ENCODE measurements at regions not wholly inside any gene's neighbourhood (a gene's known extent, or its start where the extent isn't known, plus 50 kb on each side); places are given as distances from the start of the nearest gene placed in this dataset.

DNA sequence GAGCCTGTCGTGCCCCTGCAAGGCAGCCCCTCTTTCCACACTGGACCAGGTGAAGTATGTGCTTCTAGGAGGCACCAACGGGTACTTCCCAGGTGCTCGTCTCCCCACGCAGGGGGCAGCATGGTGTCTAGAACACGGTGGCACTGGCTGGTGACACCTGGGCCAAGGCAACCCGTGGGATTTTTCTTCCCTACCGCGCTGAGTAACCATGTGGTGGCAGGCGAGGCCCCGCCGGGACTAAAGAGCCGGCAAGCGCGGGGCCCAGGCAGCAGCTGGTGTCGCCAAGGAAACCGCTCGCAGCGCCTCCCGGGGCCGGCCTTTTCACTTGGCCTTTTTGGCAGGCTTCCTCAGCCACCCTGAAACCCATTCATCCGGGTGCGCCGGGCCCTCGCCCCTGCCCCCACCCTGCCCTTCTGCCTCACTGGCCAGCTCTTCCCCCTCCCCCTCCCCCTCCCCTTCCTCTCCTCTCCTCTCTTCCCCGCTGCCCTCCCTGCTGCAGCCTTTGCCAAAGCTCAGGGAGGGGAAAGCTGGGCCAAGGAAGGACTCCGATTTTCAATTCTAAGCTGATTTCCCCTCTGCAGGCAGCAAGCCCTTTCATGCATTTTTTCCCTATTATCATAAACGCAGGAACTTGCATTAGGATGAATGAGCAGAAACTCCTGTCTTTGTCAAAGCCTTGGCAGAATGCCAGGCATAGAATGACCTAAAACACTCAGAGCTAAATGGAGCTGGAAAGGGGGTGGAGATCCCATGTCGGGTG is 81.2 kb downstream of the IRF2BPL start:
- Mint-ChIP-seq H3K27me3 (no peaks in the 10 kb centered on the region), H3K27ac (peak overlapping the region; percentile 56), H3K9me3 (ENCODE audit: insufficient read depth) (no peaks in the 10 kb centered on the region), H3K4me1 (peaks cover 17% of the 10 kb centered on the region), H3K4me3 (peak overlapping the region; percentile 64)
- 4% methylated on average over 25 of the region's 28 CpGs for WGBS (ENCODE audit: insufficient coverage)
- Histone ChIP-seq H3K79me2 (ENCODE audit: control insufficient read depth, insufficient read depth, low read length) (no peaks in the 10 kb centered on the region), H3K27me3 (replicated peaks in 1 of 4; ENCODE audit: control extremely low read depth in 1 of 4, control insufficient read depth in 3 of 4, insufficient read depth in 4 of 4, low read length in 3 of 4) (no peaks in the 10 kb centered on the region), H3K27ac (ENCODE audit: low read length in 2 of 2) (no peak overlapping the region), H3K9ac (ENCODE audit: low read length) (peak overlapping the region; percentile 18), H3K4me3 (ENCODE audit: control extremely low read depth in 1 of 5, extremely low read depth in 1 of 5, insufficient read depth in 1 of 5, low read depth in 2 of 5, low read length in 4 of 5) (peak overlapping the region in 1 of 5 experiments; percentile 24), H2AFZ (ENCODE audit: insufficient read depth, low read depth, low read length, poor library complexity, severe bottlenecking) (peak overlapping the region; percentile 55), H3K9me3 (ENCODE audit: control extremely low read depth in 1 of 3, control insufficient read depth in 2 of 3, insufficient read depth in 1 of 3, low read length in 2 of 3) (no peaks in the 10 kb centered on the region), H4K20me1 (ENCODE audit: control insufficient read depth, insufficient read depth, low read length, poor library complexity, severe bottlenecking) (no peaks in the 10 kb centered on the region), H3K4me2 (replicated peaks; ENCODE audit: low read depth, low read length, poor library complexity, severe bottlenecking) (peak overlapping the region; percentile 73), H3K4me1 (ENCODE audit: control insufficient read depth in 2 of 2, insufficient read depth in 2 of 2, low read length in 2 of 2) (peaks cover 11 to 15% of the 10 kb centered on the region in 2 donors), H3K36me3 (replicated peaks in 1 of 2; ENCODE audit: control extremely low read depth in 1 of 2, control insufficient read depth in 1 of 2, extremely low read depth in 1 of 2, insufficient read depth in 2 of 2, low read length in 1 of 2) (no peaks in the 10 kb centered on the region)
- DNase-seq (peak; percentile 90), ATAC-seq (ENCODE audit: low read depth) (peak; percentile 95)
- intact Hi-C loops (cut with micrococcal nuclease) = loop anchor here (1.0 to 5.0 kb wide), 7 partner anchors 9 to 106 kb away; no protein-coding TSS in a partner anchor
- POLR2A ChIA-PET = interaction anchor here (0.6 to 1.6 kb wide), 6 partner anchors 9 to 134 kb away, joined by 3 to 8 read pairs (median 4); no protein-coding TSS in a partner anchor
- CTCF ChIA-PET = interaction anchor here (0.7 to 5.7 kb wide), 34 partner anchors 9 to 202 kb away, joined by 3 to 63 read pairs (median 5); partner anchors contain the start of gene IRF2BPL
- no peak for TF ChIP-seq EZH2 (IDR thresholded peaks at IDR 0.05; ENCODE audit: borderline replicate concordance, insufficient read depth, low read depth, low read length, poor library complexity, severe bottlenecking)
- TF ChIP-seq, protein P1, sequence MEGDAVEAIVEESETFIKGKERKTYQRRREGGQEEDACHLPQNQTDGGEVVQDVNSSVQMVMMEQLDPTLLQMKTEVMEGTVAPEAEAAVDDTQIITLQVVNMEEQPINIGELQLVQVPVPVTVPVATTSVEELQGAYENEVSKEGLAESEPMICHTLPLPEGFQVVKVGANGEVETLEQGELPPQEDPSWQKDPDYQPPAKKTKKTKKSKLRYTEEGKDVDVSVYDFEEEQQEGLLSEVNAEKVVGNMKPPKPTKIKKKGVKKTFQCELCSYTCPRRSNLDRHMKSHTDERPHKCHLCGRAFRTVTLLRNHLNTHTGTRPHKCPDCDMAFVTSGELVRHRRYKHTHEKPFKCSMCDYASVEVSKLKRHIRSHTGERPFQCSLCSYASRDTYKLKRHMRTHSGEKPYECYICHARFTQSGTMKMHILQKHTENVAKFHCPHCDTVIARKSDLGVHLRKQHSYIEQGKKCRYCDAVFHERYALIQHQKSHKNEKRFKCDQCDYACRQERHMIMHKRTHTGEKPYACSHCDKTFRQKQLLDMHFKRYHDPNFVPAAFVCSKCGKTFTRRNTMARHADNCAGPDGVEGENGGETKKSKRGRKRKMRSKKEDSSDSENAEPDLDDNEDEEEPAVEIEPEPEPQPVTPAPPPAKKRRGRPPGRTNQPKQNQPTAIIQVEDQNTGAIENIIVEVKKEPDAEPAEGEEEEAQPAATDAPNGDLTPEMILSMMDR (IDR thresholded peaks at IDR 0.05) = peak; percentile 67

DNA sequence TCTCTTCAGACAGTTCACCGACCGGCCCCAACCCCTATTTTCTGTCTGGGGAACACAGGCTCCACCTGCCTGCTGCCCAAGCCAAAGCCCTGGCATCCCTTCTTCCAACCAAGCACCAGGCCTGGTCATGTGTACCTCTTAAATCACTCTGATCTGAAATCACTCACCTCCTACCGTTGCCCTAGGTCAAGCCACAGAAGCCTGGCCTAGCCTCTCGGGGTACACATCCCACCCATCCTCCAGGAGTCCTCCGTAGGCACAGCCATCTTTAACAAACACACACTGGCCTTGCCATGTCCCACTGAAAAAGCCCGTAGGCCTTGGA is 81.8 kb downstream of the IRF2BPL start:
- no peaks in the 10 kb centered on the region for H3K27me3 ChIP-seq (replicated peaks in 1 of 4; ENCODE audit: control extremely low read depth in 1 of 4, control insufficient read depth in 3 of 4, insufficient read depth in 4 of 4, low read length in 3 of 4)
- no peaks in the 10 kb centered on the region for H4K20me1 ChIP-seq (ENCODE audit: control insufficient read depth, insufficient read depth, low read length, poor library complexity, severe bottlenecking)
- ATAC-seq (ENCODE audit: low read depth) = no peak
- Mint-ChIP-seq H3K9me3 (ENCODE audit: insufficient read depth) (no peaks in the 10 kb centered on the region), H3K4me1 (peaks cover 17% of the 10 kb centered on the region), H3K4me3 (peak overlapping the region; percentile 57), H3K27me3 (no peaks in the 10 kb centered on the region), H3K27ac (peak overlapping the region; percentile 56)
- no peak for DNase-seq
- H3K36me3 ChIP-seq (replicated peaks in 1 of 2; ENCODE audit: control extremely low read depth in 1 of 2, control insufficient read depth in 1 of 2, extremely low read depth in 1 of 2, insufficient read depth in 2 of 2, low read length in 1 of 2) = no peaks in the 10 kb centered on the region
- ChIA-PET POLR2A (interaction anchor here (0.6 to 1.6 kb wide), 4 partner anchors 15 to 134 kb away, joined by 3 to 8 read pairs (median 4); no protein-coding TSS in a partner anchor), CTCF (interaction anchor here (0.8 to 5.7 kb wide), 16 partner anchors 16 to 124 kb away, joined by 3 to 63 read pairs (median 9); partner anchors contain the start of gene IRF2BPL)
- H3K4me2 ChIP-seq (replicated peaks; ENCODE audit: low read depth, low read length, poor library complexity, severe bottlenecking) = peak overlapping the region; percentile 73
- H2AFZ ChIP-seq (ENCODE audit: insufficient read depth, low read depth, low read length, poor library complexity, severe bottlenecking) = peak overlapping the region; percentile 55
- H3K9ac ChIP-seq (ENCODE audit: low read length) = no peak overlapping the region
- H3K4me3 ChIP-seq (ENCODE audit: control extremely low read depth in 1 of 5, extremely low read depth in 1 of 5, insufficient read depth in 1 of 5, low read depth in 2 of 5, low read length in 4 of 5) = no peak overlapping the region
- TF ChIP-seq, protein P1 (IDR thresholded peaks at IDR 0.05) = no peak
- no peak for TF ChIP-seq EZH2 (IDR thresholded peaks at IDR 0.05; ENCODE audit: borderline replicate concordance, insufficient read depth, low read depth, low read length, poor library complexity, severe bottlenecking)
- WGBS (ENCODE audit: insufficient coverage) = 79% methylated on average over 6 of the region's 6 CpGs
- no peaks in the 10 kb centered on the region for H3K79me2 ChIP-seq (ENCODE audit: control insufficient read depth, insufficient read depth, low read length)
- H3K9me3 ChIP-seq (ENCODE audit: control extremely low read depth in 1 of 3, control insufficient read depth in 2 of 3, insufficient read depth in 1 of 3, low read length in 2 of 3) = no peaks in the 10 kb centered on the region
- peaks cover 11 to 15% of the 10 kb centered on the region in 2 donors for H3K4me1 ChIP-seq (ENCODE audit: control insufficient read depth in 2 of 2, insufficient read depth in 2 of 2, low read length in 2 of 2)
- intact Hi-C loops (cut with micrococcal nuclease) = loop anchor here (1.0 to 5.0 kb wide), 7 partner anchors 10 to 107 kb away; no protein-coding TSS in a partner anchor
- H3K27ac ChIP-seq (ENCODE audit: low read length in 2 of 2) = no peak overlapping the region
